ENCODE measurements at regions not wholly inside any gene's neighbourhood (a gene's known extent, or its start where the extent isn't known, plus 50 kb on each side); places are given as distances from the start of the nearest gene placed in this dataset.

DNA sequence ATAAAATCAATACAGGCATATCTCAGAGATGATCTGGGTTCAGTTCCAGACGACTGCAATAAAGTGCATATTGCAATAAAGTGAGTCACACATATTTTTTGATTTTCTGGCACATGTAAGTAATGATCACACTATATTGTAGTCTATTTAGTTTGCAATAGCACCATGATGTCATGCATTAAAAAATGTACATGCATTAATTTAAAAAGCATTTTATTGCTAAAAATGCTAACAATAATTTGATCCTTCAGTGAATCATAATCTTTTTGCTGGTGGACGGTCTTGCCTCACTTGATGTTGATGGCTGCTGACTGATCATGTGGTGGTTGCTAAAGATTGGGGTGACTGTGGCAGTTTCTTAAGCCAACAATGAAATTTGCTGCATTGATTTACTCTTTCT is 511.1 kb downstream of the OTOL1 start:
- TF ChIP-seq, protein P1, sequence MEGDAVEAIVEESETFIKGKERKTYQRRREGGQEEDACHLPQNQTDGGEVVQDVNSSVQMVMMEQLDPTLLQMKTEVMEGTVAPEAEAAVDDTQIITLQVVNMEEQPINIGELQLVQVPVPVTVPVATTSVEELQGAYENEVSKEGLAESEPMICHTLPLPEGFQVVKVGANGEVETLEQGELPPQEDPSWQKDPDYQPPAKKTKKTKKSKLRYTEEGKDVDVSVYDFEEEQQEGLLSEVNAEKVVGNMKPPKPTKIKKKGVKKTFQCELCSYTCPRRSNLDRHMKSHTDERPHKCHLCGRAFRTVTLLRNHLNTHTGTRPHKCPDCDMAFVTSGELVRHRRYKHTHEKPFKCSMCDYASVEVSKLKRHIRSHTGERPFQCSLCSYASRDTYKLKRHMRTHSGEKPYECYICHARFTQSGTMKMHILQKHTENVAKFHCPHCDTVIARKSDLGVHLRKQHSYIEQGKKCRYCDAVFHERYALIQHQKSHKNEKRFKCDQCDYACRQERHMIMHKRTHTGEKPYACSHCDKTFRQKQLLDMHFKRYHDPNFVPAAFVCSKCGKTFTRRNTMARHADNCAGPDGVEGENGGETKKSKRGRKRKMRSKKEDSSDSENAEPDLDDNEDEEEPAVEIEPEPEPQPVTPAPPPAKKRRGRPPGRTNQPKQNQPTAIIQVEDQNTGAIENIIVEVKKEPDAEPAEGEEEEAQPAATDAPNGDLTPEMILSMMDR (IDR thresholded peaks at IDR 0.05), result no peak
- no peak for TF ChIP-seq POLR2AphosphoS5 (IDR thresholded peaks at IDR 0.05; ENCODE audit: insufficient read depth in 1 of 2, low read depth in 1 of 2)
